NCI-H2029 (cell line): ENCODE measurements at regions not wholly inside any gene's neighbourhood (a gene's known extent, or its start where the extent isn't known, plus 50 kb on each side); places are given as distances from the start of the nearest gene placed in this dataset.

ENCODE experiments used
- DNase-seq: peaks from one replicate; lab custom pipeline; 2025; lab: John Stamatoyannopoulos, UW

- DNase-seq, result no peak
Observed at GRCh38 chr3:34783876-34784275, 855.4 kb upstream of the ARPP21 start.

- DNase-seq, result no peak
Observed at GRCh38 chr3:34793057-34793456, 846.3 kb upstream of the ARPP21 start.

- no peak for DNase-seq
Observed at GRCh38 chr3:34807611-34808010, 831.7 kb upstream of the ARPP21 start.

- no peak for DNase-seq
Observed at GRCh38 chr3:34808287-34808686, 831.0 kb upstream of the ARPP21 start.

GRCh38 chr3:34828847-34829246, 810.5 kb upstream of the ARPP21 start:
- DNase-seq, result no peak

GRCh38 chr3:34832865-34833508, 806.3 kb upstream of the ARPP21 start:
- no peak for DNase-seq

- DNase-seq, result no peak
Observed at GRCh38 chr3:34837848-34838741, 801.2 kb upstream of the ARPP21 start.

- DNase-seq, result no peak
Observed at GRCh38 chr3:34842706-34843480, 796.4 kb upstream of the ARPP21 start.

- no peak for DNase-seq
Observed at GRCh38 chr3:34844323-34844620, 795.1 kb upstream of the ARPP21 start.

- no peak for DNase-seq
Observed at GRCh38 chr3:34851137-34851536, 788.2 kb upstream of the ARPP21 start.

GRCh38 chr3:34852844-34853439, 786.4 kb upstream of the ARPP21 start:
- DNase-seq, result no peak

GRCh38 chr3:34856081-34856947, 783.0 kb upstream of the ARPP21 start:
- DNase-seq, result no peak

- no peak for DNase-seq
Observed at GRCh38 chr3:34858067-34858660, 781.2 kb upstream of the ARPP21 start.

GRCh38 chr3:34859746-34860145, 779.6 kb upstream of the ARPP21 start:
- no peak for DNase-seq

- no peak for DNase-seq
Observed at GRCh38 chr3:34862456-34862855, 776.9 kb upstream of the ARPP21 start.

GRCh38 chr3:34863485-34863884, 775.8 kb upstream of the ARPP21 start:
- DNase-seq, result no peak

- DNase-seq, result no peak
Observed at GRCh38 chr3:34864011-34864410, 775.3 kb upstream of the ARPP21 start.

- no peak for DNase-seq
Observed at GRCh38 chr3:34865346-34865745, 774.0 kb upstream of the ARPP21 start.

- no peak for DNase-seq
Observed at GRCh38 chr3:34868935-34869334, 770.4 kb upstream of the ARPP21 start.

GRCh38 chr3:34869696-34870095, 769.6 kb upstream of the ARPP21 start:
- DNase-seq, result no peak

GRCh38 chr3:34872406-34872805, 766.9 kb upstream of the ARPP21 start:
- no peak for DNase-seq
